ENCODE measurements at regions not wholly inside any gene's neighbourhood (a gene's known extent, or its start where the extent isn't known, plus 50 kb on each side); places are given as distances from the start of the nearest gene placed in this dataset.

- intact Hi-C loops (cut with DNase I; ENCODE audit: low total_unique reads) (no loop called here), in situ Hi-C loops (cut with MboI; ENCODE audit: low sequenced_read_pairs in 4 of 4) (no loop called here)
- Histone ChIP-seq H3K4me3 (no peak overlapping the region), H3K9me3 (no peaks in the 10 kb centered on the region), H3K36me3 (no peaks in the 10 kb centered on the region), H3K27me3 (no peaks in the 10 kb centered on the region), H3K27ac (no peak overlapping the region), H3K4me1 (no peaks in the 10 kb centered on the region)
- ATAC-seq: no peak
- no peak for TF ChIP-seq CTCF (IDR thresholded peaks at IDR 0.05 in 4 of 5, conservative IDR thresholded peaks at IDR 0.05 in 1 of 5)
- no peak for TF ChIP-seq POLR2A (IDR thresholded peaks at IDR 0.05)
- no peak for DNase-seq
These were observed 100.5 kb downstream of the ABHD5 start for GRCh38 chr3:43791246-43791645.

- Histone ChIP-seq H3K4me3 (no peak overlapping the region), H3K9me3 (no peaks in the 10 kb centered on the region), H3K27me3 (no peaks in the 10 kb centered on the region), H3K36me3 (no peaks in the 10 kb centered on the region), H3K4me1 (no peaks in the 10 kb centered on the region), H3K27ac (no peak overlapping the region)
- DNase-seq: no peak
- in situ Hi-C loops (cut with MboI; ENCODE audit: low sequenced_read_pairs in 4 of 4): no loop called here
- intact Hi-C loops (cut with DNase I; ENCODE audit: low total_unique reads): no loop called here
- ATAC-seq: no peak
- TF ChIP-seq CTCF (IDR thresholded peaks at IDR 0.05 in 4 of 5, conservative IDR thresholded peaks at IDR 0.05 in 1 of 5): no peak
- TF ChIP-seq POLR2A (IDR thresholded peaks at IDR 0.05): no peak
These were observed 102.2 kb downstream of the ABHD5 start for GRCh38 chr3:43792904-43793303.

GRCh38 chr3:43793648-43794372, 103.1 kb downstream of the ABHD5 start:
- no peaks in the 10 kb centered on the region for H3K36me3 ChIP-seq
- no peaks in the 10 kb centered on the region for H3K4me1 ChIP-seq
- no peaks in the 10 kb centered on the region for H3K9me3 ChIP-seq
- in situ Hi-C loops (cut with MboI; ENCODE audit: low sequenced_read_pairs in 4 of 4) (no loop called here), intact Hi-C loops (cut with DNase I; ENCODE audit: low total_unique reads) (no loop called here)
- TF ChIP-seq POLR2A (IDR thresholded peaks at IDR 0.05) (no peak), CTCF (IDR thresholded peaks at IDR 0.05 in 4 of 5, conservative IDR thresholded peaks at IDR 0.05 in 1 of 5) (no peak)
- ATAC-seq: no peak
- no peak for DNase-seq
- H3K27ac ChIP-seq: no peak overlapping the region
- H3K27me3 ChIP-seq: no peaks in the 10 kb centered on the region
- no peak overlapping the region for H3K4me3 ChIP-seq

- Histone ChIP-seq H3K9me3 (no peaks in the 10 kb centered on the region), H3K4me3 (no peak overlapping the region), H3K36me3 (no peaks in the 10 kb centered on the region), H3K27me3 (no peaks in the 10 kb centered on the region), H3K27ac (no peak overlapping the region), H3K4me1 (no peaks in the 10 kb centered on the region)
- DNase-seq (no peak), ATAC-seq (no peak)
- TF ChIP-seq CTCF (IDR thresholded peaks at IDR 0.05 in 4 of 5, conservative IDR thresholded peaks at IDR 0.05 in 1 of 5) (no peak), POLR2A (IDR thresholded peaks at IDR 0.05) (no peak)
- intact Hi-C loops (cut with DNase I; ENCODE audit: low total_unique reads) (no loop called here), in situ Hi-C loops (cut with MboI; ENCODE audit: low sequenced_read_pairs in 4 of 4) (no loop called here)
These were observed 104.0 kb downstream of the ABHD5 start for GRCh38 chr3:43794776-43795175.

GRCh38 chr3:43795491-43795890, 104.8 kb downstream of the ABHD5 start:
- H3K27ac ChIP-seq: no peak overlapping the region
- no peaks in the 10 kb centered on the region for H3K27me3 ChIP-seq
- intact Hi-C loops (cut with DNase I; ENCODE audit: low total_unique reads) (no loop called here), in situ Hi-C loops (cut with MboI; ENCODE audit: low sequenced_read_pairs in 4 of 4) (no loop called here)
- ATAC-seq (no peak), DNase-seq (no peak)
- H3K4me3 ChIP-seq: no peak overlapping the region
- no peaks in the 10 kb centered on the region for H3K36me3 ChIP-seq
- H3K4me1 ChIP-seq: no peaks in the 10 kb centered on the region
- TF ChIP-seq POLR2A (IDR thresholded peaks at IDR 0.05): no peak
- TF ChIP-seq CTCF (IDR thresholded peaks at IDR 0.05 in 4 of 5, conservative IDR thresholded peaks at IDR 0.05 in 1 of 5): no peak
- H3K9me3 ChIP-seq: no peaks in the 10 kb centered on the region

Measured in gastrocnemius medialis (tissue), 4 donors.